ENCODE measurements at regions not wholly inside any gene's neighbourhood (a gene's known extent, or its start where the extent isn't known, plus 50 kb on each side); places are given as distances from the start of the nearest gene placed in this dataset.

DNA sequence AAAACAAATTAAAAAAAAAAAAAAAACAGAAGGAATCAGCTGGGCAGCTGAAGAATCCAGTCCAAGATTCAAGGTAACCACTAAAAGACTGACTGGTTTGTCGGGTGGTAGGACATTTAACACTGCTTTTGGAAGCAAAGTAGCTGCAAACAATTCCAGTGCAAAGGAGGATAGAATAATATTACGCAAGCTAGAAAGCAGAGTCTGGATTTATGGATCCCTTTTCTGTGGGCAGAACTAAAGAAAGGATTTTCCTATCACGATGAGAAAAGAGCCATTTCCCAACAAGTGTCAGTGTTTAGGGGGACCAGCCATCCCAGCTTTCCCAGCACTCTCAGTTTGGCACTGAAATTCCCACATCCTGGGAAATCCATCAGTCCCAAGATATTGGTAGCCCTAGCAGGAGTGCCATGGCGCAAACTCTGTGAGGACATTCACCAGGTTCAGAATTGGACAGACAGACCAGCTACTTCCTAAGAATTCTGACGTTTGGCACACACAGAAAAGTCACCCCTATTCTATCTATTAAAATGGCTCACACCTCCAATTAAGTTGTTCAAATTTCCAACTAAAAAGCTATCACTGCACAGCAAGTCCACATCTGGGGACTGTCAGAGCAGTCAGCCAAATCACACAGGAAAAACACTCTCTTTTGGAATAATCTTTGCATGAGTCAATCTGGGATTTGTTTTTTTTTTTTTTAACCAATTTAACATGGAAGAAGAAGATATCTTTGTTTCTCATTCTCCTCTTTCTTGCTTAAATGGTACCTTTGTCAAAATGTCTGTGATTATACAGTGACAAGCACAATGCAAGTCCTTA, 356.8 kb upstream of the ARID1B start:
- TF ChIP-seq EP300 (IDR thresholded peaks at IDR 0.05; ENCODE audit: low read depth) (no peak), POLR2AphosphoS5 (IDR thresholded peaks at IDR 0.05) (no peak)
- TF ChIP-seq, protein P1, sequence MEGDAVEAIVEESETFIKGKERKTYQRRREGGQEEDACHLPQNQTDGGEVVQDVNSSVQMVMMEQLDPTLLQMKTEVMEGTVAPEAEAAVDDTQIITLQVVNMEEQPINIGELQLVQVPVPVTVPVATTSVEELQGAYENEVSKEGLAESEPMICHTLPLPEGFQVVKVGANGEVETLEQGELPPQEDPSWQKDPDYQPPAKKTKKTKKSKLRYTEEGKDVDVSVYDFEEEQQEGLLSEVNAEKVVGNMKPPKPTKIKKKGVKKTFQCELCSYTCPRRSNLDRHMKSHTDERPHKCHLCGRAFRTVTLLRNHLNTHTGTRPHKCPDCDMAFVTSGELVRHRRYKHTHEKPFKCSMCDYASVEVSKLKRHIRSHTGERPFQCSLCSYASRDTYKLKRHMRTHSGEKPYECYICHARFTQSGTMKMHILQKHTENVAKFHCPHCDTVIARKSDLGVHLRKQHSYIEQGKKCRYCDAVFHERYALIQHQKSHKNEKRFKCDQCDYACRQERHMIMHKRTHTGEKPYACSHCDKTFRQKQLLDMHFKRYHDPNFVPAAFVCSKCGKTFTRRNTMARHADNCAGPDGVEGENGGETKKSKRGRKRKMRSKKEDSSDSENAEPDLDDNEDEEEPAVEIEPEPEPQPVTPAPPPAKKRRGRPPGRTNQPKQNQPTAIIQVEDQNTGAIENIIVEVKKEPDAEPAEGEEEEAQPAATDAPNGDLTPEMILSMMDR (IDR thresholded peaks at IDR 0.05), result no peak
